HL-60 (cell line): ENCODE measurements at regions not wholly inside any gene's neighbourhood (a gene's known extent, or its start where the extent isn't known, plus 50 kb on each side); places are given as distances from the start of the nearest gene placed in this dataset.

Source experiments
- DNase-seq, 2 experiments: peaks; one replicate each; pipeline ENCODE4 v3.0.0-alpha.2; 2010 to 2020; ENCODE audit warnings: low read depth in 1 of 2, low spot score in 1 of 2
- H3K27ac ChIP-seq: fragments of 250-450 bp; sonication (Bioruptor Pico); replicated peaks from 2 replicates; pipeline ENCODE4 v1.5.1; 2020; ENCODE audit warnings: mild to moderate bottlenecking, moderate library complexity
- H3K27me3 ChIP-seq: fragments of 250-450 bp; sonication (Bioruptor Pico); 2 replicates; pipeline ENCODE4 v1.5.1; 2021; ENCODE audit warnings: mild to moderate bottlenecking, moderate library complexity; ENCODE audit not compliant: insufficient read depth, poor library complexity, severe bottlenecking
- H3K4me3 ChIP-seq: replicated peaks from 2 replicates; pipeline ENCODE4 v1.5.1; 2011; ENCODE audit warnings: mild to moderate bottlenecking, control low read depth, low read length; ENCODE audit not compliant: insufficient read depth
- CTCF ChIP-seq: IDR thresholded peaks from one replicate; pipeline ENCODE4 v1.5.1; 2011; ENCODE audit warnings: low read length, control low read depth, inconsistent platforms; ENCODE audit not compliant: insufficient read depth
- GABPA ChIP-seq: IDR thresholded peaks from 2 replicates; pipeline ENCODE4 v1.6.1; 2012; ENCODE audit warnings: low read depth
- POLR2AphosphoS5 ChIP-seq: IDR thresholded peaks from 2 replicates; pipeline ENCODE4 v1.6.1; 2012; ENCODE audit warnings: low read depth
- REST ChIP-seq: IDR thresholded peaks from 2 replicates; pipeline ENCODE4 v1.6.1; 2012; ENCODE audit warnings: low read depth; ENCODE audit not compliant: insufficient replicate concordance
- SPI1 ChIP-seq: IDR thresholded peaks from 2 replicates; pipeline ENCODE4 v1.6.1; 2012; ENCODE audit warnings: low read depth, mild to moderate bottlenecking, borderline replicate concordance

- TF ChIP-seq POLR2AphosphoS5 (no peak), GABPA (no peak), CTCF (no peak), SPI1 (no peak), REST (no peak)
- Histone ChIP-seq H3K4me3 (no peak overlapping the region), H3K27me3 (no peaks in the 10 kb centered on the region), H3K27ac (no peak overlapping the region)
- DNase-seq, result no peak
These were observed 1097.9 kb downstream of the REEP3 start for GRCh38 chr10:64619102-64619501.

- TF ChIP-seq SPI1 (no peak), CTCF (no peak), GABPA (no peak), POLR2AphosphoS5 (no peak), REST (no peak)
- Histone ChIP-seq H3K4me3 (no peak overlapping the region), H3K27me3 (no peaks in the 10 kb centered on the region), H3K27ac (no peak overlapping the region)
- no peak for DNase-seq
These were observed 1105.7 kb downstream of the REEP3 start for GRCh38 chr10:64626924-64627323.

- no peak overlapping the region for H3K4me3 ChIP-seq
- no peaks in the 10 kb centered on the region for H3K27me3 ChIP-seq
- DNase-seq, result no peak
- TF ChIP-seq GABPA (no peak), POLR2AphosphoS5 (no peak), REST (no peak), SPI1 (no peak), CTCF (no peak)
- H3K27ac ChIP-seq, result no peak overlapping the region
These were observed 1109.3 kb downstream of the REEP3 start for GRCh38 chr10:64630534-64630933.
